OCI-LY3 (cell line): ENCODE measurements at regions not wholly inside any gene's neighbourhood (a gene's known extent, or its start where the extent isn't known, plus 50 kb on each side); places are given as distances from the start of the nearest gene placed in this dataset.

Source experiments
- H2AFZ ChIP-seq: fragments of 200-600, 300-600 bp; shearing (Covaris generic); 2 replicates; pipeline ENCODE4 v1.6.0; 2014; ENCODE audit warnings: antibody characterized with exemption, low read depth, low read length
- H3K27ac ChIP-seq: fragments of 200-600, 300-600 bp; sonication (generic); 2 replicates; pipeline ENCODE4 v1.5.1; 2014; ENCODE audit warnings: mild to moderate bottlenecking, low read length, moderate library complexity, mixed read lengths
- H3K27me3 ChIP-seq: fragments of 200-600, 300-600 bp; sonication (generic); 2 replicates; pipeline ENCODE4 v1.6.1; 2014; ENCODE audit warnings: low read depth, low read length, mixed read lengths
- H3K36me3 ChIP-seq: fragments of 200-600, 300-600 bp; sonication (generic); replicated peaks from 2 replicates; pipeline ENCODE3; 2014; ENCODE audit warnings: low read depth, low read length, mixed read lengths
- H3K4me1 ChIP-seq: fragments of 300-600, 200-600 bp; sonication (generic); 2 replicates; pipeline ENCODE4 v1.6.1; 2014; ENCODE audit warnings: low read length, mixed read lengths
- H3K4me2 ChIP-seq: fragments of 200-600, 300-600 bp; sonication (generic); 2 replicates; pipeline ENCODE4 v1.6.1; 2014; ENCODE audit warnings: low read length, mixed read lengths
- H3K4me3 ChIP-seq: fragments of 300-600, 200-600 bp; sonication (generic); 2 replicates; pipeline ENCODE4 v1.5.1; 2014; ENCODE audit warnings: antibody characterized with exemption, mild to moderate bottlenecking, low read length, moderate library complexity
- H3K79me2 ChIP-seq: fragments of 300-600, 200-600 bp; shearing (Covaris generic); 2 replicates; pipeline ENCODE4 v1.6.1; 2014; ENCODE audit warnings: mild to moderate bottlenecking, low read length, mixed read lengths
- H3K9ac ChIP-seq: fragments of 300-600, 200-600 bp; shearing (Covaris generic); 2 replicates; pipeline ENCODE4 v1.6.0; 2014; ENCODE audit warnings: mild to moderate bottlenecking, low read length, moderate library complexity
- H3K9me3 ChIP-seq: fragments of 200-600, 300-600 bp; shearing (Covaris generic); 2 replicates; pipeline ENCODE4 v1.6.1; 2014; ENCODE audit warnings: low read length, mixed read lengths; ENCODE audit not compliant: insufficient read depth
- H4K20me1 ChIP-seq: fragments of 200-600, 300-600 bp; sonication (generic); 2 replicates; pipeline ENCODE4 v1.6.1; 2016; ENCODE audit warnings: low read length, mixed read lengths; ENCODE audit not compliant: insufficient read depth
- EZH2phosphoT487 ChIP-seq: fragments of 200-600 bp; shearing (Covaris generic); IDR thresholded peaks from 2 replicates; pipeline ENCODE4 v1.6.1; 2018; ENCODE audit warnings: antibody characterized with exemption, mixed run types, low read depth
- TF ChIP-seq, protein P1 (sequence below): fragments of 200-600, 300-600 bp; sonication (generic); IDR thresholded peaks from 2 replicates; pipeline ENCODE4 v1.5.1; 2014; ENCODE audit warnings: antibody characterized with exemption, low read length, low read depth

DNA sequence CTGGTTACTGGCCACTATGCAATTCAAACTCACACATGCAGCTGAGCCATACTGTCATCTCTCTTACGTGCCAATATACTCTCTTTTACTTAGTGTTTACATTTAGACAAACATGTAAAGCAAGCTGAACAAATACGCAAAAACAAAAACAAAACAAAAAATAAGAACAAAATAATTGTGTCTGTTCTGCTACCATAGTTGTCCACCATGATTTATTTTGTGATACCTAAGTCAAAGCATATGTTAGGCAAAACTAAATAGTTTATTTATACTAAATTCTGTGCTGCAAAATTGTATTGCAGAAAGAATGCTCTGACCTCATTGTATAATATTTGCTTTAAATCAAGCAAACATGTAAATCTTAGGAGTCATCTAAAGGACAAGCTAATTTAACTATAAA, 943.2 kb upstream of the AGA start:
- Histone ChIP-seq H4K20me1 (no peaks in the 10 kb centered on the region), H3K9ac (no peak overlapping the region), H3K36me3 (no peaks in the 10 kb centered on the region), H3K9me3 (no peaks in the 10 kb centered on the region), H3K4me1 (peaks cover 3% of the 10 kb centered on the region; the same call in 1 of the 2 replicates), H3K27me3 (no peaks in the 10 kb centered on the region), H3K4me3 (no peak overlapping the region), H3K27ac (no peak overlapping the region), H2AFZ (no peak overlapping the region), H3K4me2 (no peak overlapping the region), H3K79me2 (no peaks in the 10 kb centered on the region)
- TF ChIP-seq EZH2phosphoT487: no peak
- TF ChIP-seq, protein P1, sequence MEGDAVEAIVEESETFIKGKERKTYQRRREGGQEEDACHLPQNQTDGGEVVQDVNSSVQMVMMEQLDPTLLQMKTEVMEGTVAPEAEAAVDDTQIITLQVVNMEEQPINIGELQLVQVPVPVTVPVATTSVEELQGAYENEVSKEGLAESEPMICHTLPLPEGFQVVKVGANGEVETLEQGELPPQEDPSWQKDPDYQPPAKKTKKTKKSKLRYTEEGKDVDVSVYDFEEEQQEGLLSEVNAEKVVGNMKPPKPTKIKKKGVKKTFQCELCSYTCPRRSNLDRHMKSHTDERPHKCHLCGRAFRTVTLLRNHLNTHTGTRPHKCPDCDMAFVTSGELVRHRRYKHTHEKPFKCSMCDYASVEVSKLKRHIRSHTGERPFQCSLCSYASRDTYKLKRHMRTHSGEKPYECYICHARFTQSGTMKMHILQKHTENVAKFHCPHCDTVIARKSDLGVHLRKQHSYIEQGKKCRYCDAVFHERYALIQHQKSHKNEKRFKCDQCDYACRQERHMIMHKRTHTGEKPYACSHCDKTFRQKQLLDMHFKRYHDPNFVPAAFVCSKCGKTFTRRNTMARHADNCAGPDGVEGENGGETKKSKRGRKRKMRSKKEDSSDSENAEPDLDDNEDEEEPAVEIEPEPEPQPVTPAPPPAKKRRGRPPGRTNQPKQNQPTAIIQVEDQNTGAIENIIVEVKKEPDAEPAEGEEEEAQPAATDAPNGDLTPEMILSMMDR: no peak

DNA sequence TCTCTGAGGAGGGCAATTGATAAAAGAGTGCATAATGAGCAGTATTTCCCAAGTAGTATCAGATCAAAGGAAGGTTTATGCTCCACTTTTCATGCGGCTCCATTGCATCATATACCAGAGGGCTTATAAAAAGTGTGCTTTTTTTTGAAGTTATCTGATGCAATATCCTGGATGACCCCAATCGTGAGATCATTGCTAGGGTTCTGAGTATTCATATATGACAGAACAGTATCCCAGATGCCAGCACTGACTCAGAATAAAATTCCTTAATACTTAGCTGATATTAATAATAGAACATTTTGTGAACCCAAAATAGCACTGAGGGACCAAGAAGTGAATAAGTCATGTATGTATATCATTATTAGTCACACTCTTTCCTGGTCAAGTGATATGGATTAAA, 945.5 kb upstream of the AGA start:
- Histone ChIP-seq H3K9me3 (no peaks in the 10 kb centered on the region), H3K36me3 (no peaks in the 10 kb centered on the region), H3K79me2 (no peaks in the 10 kb centered on the region), H3K27me3 (no peaks in the 10 kb centered on the region), H3K27ac (no peak overlapping the region), H3K9ac (no peak overlapping the region), H3K4me2 (no peak overlapping the region), H3K4me1 (peaks cover 3% of the 10 kb centered on the region; the same call in 1 of the 2 replicates), H2AFZ (no peak overlapping the region), H4K20me1 (no peaks in the 10 kb centered on the region), H3K4me3 (no peak overlapping the region)
- TF ChIP-seq, protein P1: no peak
- no peak for TF ChIP-seq EZH2phosphoT487

DNA sequence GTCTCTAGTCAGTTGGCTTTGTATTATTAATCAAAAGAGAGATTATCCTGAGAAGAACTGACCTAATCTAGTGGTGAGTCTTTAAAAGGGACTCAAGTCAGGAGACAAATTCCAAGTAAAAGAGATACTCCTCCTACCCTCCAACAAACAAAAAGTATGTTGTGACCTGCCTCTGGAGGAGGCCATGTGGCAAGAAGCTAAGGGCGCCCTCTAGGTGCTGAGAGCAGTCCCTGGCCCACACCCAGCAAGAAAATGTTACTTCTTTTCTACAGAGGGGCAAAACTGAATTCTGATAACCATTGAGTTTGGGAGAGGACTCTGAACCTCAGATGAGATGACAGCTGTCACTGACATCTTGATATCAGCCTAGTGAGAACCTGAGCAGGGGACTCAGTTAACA, 953.6 kb upstream of the AGA start:
- no peaks in the 10 kb centered on the region for H3K27me3 ChIP-seq
- no peaks in the 10 kb centered on the region for H3K79me2 ChIP-seq
- H3K4me3 ChIP-seq: no peak overlapping the region
- H3K9me3 ChIP-seq: no peaks in the 10 kb centered on the region
- no peaks in the 10 kb centered on the region for H3K4me1 ChIP-seq
- H3K4me2 ChIP-seq: no peak overlapping the region
- no peak overlapping the region for H3K27ac ChIP-seq
- H2AFZ ChIP-seq: no peak overlapping the region
- H3K36me3 ChIP-seq: no peaks in the 10 kb centered on the region
- no peaks in the 10 kb centered on the region for H4K20me1 ChIP-seq
- TF ChIP-seq EZH2phosphoT487: no peak
- TF ChIP-seq, protein P1: no peak
- H3K9ac ChIP-seq: no peak overlapping the region

DNA sequence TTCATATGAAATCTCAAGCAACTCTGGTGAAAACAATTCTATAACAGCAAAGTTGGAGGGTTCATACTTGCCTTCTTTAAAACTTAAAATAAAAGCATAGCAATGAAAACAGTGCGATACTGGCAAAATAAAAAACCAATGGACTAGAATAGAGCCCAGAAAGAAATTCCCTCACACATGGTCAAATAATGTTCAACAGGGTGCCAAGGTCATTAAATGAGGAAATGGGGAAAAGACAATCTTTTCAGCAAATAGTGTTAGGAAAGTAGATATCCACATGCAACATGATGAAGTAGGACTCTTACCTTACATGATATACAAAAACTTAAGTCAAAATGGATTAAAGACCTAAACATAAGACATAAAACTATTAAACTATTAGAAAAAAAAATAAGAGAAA, 970.2 kb upstream of the AGA start:
- Histone ChIP-seq H3K36me3 (no peaks in the 10 kb centered on the region), H3K4me1 (no peaks in the 10 kb centered on the region), H3K4me3 (no peak overlapping the region), H3K79me2 (no peaks in the 10 kb centered on the region), H2AFZ (no peak overlapping the region), H3K27me3 (no peaks in the 10 kb centered on the region), H3K4me2 (no peak overlapping the region), H3K27ac (no peak overlapping the region), H3K9me3 (no peaks in the 10 kb centered on the region), H4K20me1 (no peaks in the 10 kb centered on the region), H3K9ac (no peak overlapping the region)
- TF ChIP-seq, protein P1: no peak
- no peak for TF ChIP-seq EZH2phosphoT487
